ENCODE measurements at regions not wholly inside any gene's neighbourhood (a gene's known extent, or its start where the extent isn't known, plus 50 kb on each side); places are given as distances from the start of the nearest gene placed in this dataset.
A peak's percentile ranks its signal among the peaks of the same experiment; 100 is the strongest.

- no peak for DNase-seq (ENCODE audit: low read depth)
These were observed 1698.3 kb upstream of the RAG2 start for GRCh38 chr11:38296211-38296776.

GRCh38 chr11:38282718-38283117, 1684.7 kb upstream of the RAG2 start:
- DNase-seq (ENCODE audit: low read depth) = no peak

- no peak for DNase-seq (ENCODE audit: low read depth)
These were observed 1680.6 kb upstream of the RAG2 start for GRCh38 chr11:38278457-38279141.

GRCh38 chr11:38274031-38274430, 1676.0 kb upstream of the RAG2 start:
- no peak for DNase-seq (ENCODE audit: low read depth)

- DNase-seq (ENCODE audit: low read depth) = peak; percentile 1
These were observed 1674.3 kb upstream of the RAG2 start for GRCh38 chr11:38272376-38272775.

- no peak for DNase-seq (ENCODE audit: low read depth)
These were observed 1668.7 kb upstream of the RAG2 start for GRCh38 chr11:38266691-38267090.

- no peak for DNase-seq (ENCODE audit: low read depth)
These were observed 1658.4 kb upstream of the RAG2 start for GRCh38 chr11:38256436-38256835.

GRCh38 chr11:38254913-38255312, 1656.9 kb upstream of the RAG2 start:
- DNase-seq (ENCODE audit: low read depth) = no peak

GRCh38 chr11:38252620-38253019, 1654.6 kb upstream of the RAG2 start:
- no peak for DNase-seq (ENCODE audit: low read depth)

GRCh38 chr11:38246451-38246850, 1648.4 kb upstream of the RAG2 start:
- no peak for DNase-seq (ENCODE audit: low read depth)

GRCh38 chr11:38226684-38227083, 1628.6 kb upstream of the RAG2 start:
- no peak for DNase-seq (ENCODE audit: low read depth)

GRCh38 chr11:38221295-38221694, 1623.3 kb upstream of the RAG2 start:
- DNase-seq (ENCODE audit: low read depth) = no peak

GRCh38 chr11:38219636-38220035, 1621.6 kb upstream of the RAG2 start:
- DNase-seq (ENCODE audit: low read depth) = no peak

- DNase-seq (ENCODE audit: low read depth) = no peak
These were observed 1610.9 kb upstream of the RAG2 start for GRCh38 chr11:38208951-38209350.

GRCh38 chr11:38206663-38207062, 1608.6 kb upstream of the RAG2 start:
- no peak for DNase-seq (ENCODE audit: low read depth)

- no peak for DNase-seq (ENCODE audit: low read depth)
These were observed 1593.1 kb upstream of the RAG2 start for GRCh38 chr11:38191101-38191500.

GRCh38 chr11:38182126-38182866, 1584.3 kb upstream of the RAG2 start:
- no peak for DNase-seq (ENCODE audit: low read depth)

- DNase-seq (ENCODE audit: low read depth) = no peak
These were observed 1578.8 kb upstream of the RAG2 start for GRCh38 chr11:38176686-38177322.

- no peak for DNase-seq (ENCODE audit: low read depth)
These were observed 1575.6 kb upstream of the RAG2 start for GRCh38 chr11:38173676-38174075.

- no peak for DNase-seq (ENCODE audit: low read depth)
These were observed 1571.2 kb upstream of the RAG2 start for GRCh38 chr11:38169286-38169685.

- DNase-seq (ENCODE audit: low read depth) = no peak
These were observed 1565.5 kb upstream of the RAG2 start for GRCh38 chr11:38163526-38163925.

- DNase-seq (ENCODE audit: low read depth) = no peak
These were observed 1562.4 kb upstream of the RAG2 start for GRCh38 chr11:38160433-38160832.

GRCh38 chr11:38159038-38159437, 1561.0 kb upstream of the RAG2 start:
- DNase-seq (ENCODE audit: low read depth) = no peak

Data from forelimb muscle (tissue), 1 donor.